NOMO-1 treated with dmso at 0.1 percent for 144 hours (cell line): ENCODE measurements at regions not wholly inside any gene's neighbourhood (a gene's known extent, or its start where the extent isn't known, plus 50 kb on each side); places are given as distances from the start of the nearest gene placed in this dataset.
A peak's percentile ranks its signal among the peaks of the same experiment; 100 is the strongest.

Source experiments
- DNase-seq: peaks from one replicate; lab custom pipeline; 2025; ENCODE audit not compliant: unreplicated experiment; lab: John Stamatoyannopoulos, UW

GRCh38 chr16:87074641-87075318, 242.4 kb downstream of the C16orf95 start:
- DNase-seq, result no peak

GRCh38 chr16:87075319-87075860, 241.8 kb downstream of the C16orf95 start:
- DNase-seq, result no peak

GRCh38 chr16:87076331-87076949, 240.8 kb downstream of the C16orf95 start:
- no peak for DNase-seq

GRCh38 chr16:87076950-87077749, 240.0 kb downstream of the C16orf95 start:
- DNase-seq, result peak; percentile 22

GRCh38 chr16:87077750-87078127, 239.5 kb downstream of the C16orf95 start:
- DNase-seq, result no peak

GRCh38 chr16:87080571-87081167, 236.5 kb downstream of the C16orf95 start:
- no peak for DNase-seq

GRCh38 chr16:87085441-87085840, 231.8 kb downstream of the C16orf95 start:
- DNase-seq, result no peak

- DNase-seq, result no peak
Measured at GRCh38 chr16:87086156-87086555, 231.0 kb downstream of the C16orf95 start.

GRCh38 chr16:87086575-87086974, 230.6 kb downstream of the C16orf95 start:
- no peak for DNase-seq

- DNase-seq, result no peak
Measured at GRCh38 chr16:87092958-87093357, 224.2 kb downstream of the C16orf95 start.

GRCh38 chr16:87093804-87094555, 223.2 kb downstream of the C16orf95 start:
- no peak for DNase-seq

- no peak for DNase-seq
Measured at GRCh38 chr16:87094556-87094865, 222.7 kb downstream of the C16orf95 start.

- no peak for DNase-seq
Measured at GRCh38 chr16:87095271-87095670, 221.9 kb downstream of the C16orf95 start.

GRCh38 chr16:87096746-87097333, 220.4 kb downstream of the C16orf95 start:
- no peak for DNase-seq

- no peak for DNase-seq
Measured at GRCh38 chr16:87098361-87098760, 218.8 kb downstream of the C16orf95 start.

GRCh38 chr16:87098976-87099720, 218.0 kb downstream of the C16orf95 start:
- no peak for DNase-seq

- no peak for DNase-seq
Measured at GRCh38 chr16:87100306-87101058, 216.7 kb downstream of the C16orf95 start.

- no peak for DNase-seq
Measured at GRCh38 chr16:87101903-87102302, 215.3 kb downstream of the C16orf95 start.

GRCh38 chr16:87107201-87107600, 210.0 kb downstream of the C16orf95 start:
- no peak for DNase-seq
